ENCODE measurements at regions not wholly inside any gene's neighbourhood (a gene's known extent, or its start where the extent isn't known, plus 50 kb on each side); places are given as distances from the start of the nearest gene placed in this dataset.

- TF ChIP-seq CTCF (conservative IDR thresholded peaks at IDR 0.05): no peak
- no peak for TF ChIP-seq ZFX (IDR thresholded peaks at IDR 0.05)
Measured at GRCh38 chr10:43803791-43804190, 155.1 kb upstream of the ZNF32 start.
